H54 (cell line): ENCODE measurements at regions not wholly inside any gene's neighbourhood (a gene's known extent, or its start where the extent isn't known, plus 50 kb on each side); places are given as distances from the start of the nearest gene placed in this dataset.

ENCODE experiments used
- DNase-seq: peaks from one replicate; pipeline ENCODE4 v3.0.0; 2011; ENCODE audit warnings: low spot score, mixed read lengths; ENCODE audit not compliant: insufficient read length
- FAIRE-seq: peaks from 3 replicates; lab custom pipeline; 2011; peaks lifted over from hg19 to GRCh38; lab: Jason Lieb, UNC
- POLR2A ChIP-seq: IDR thresholded peaks from 2 replicates; pipeline ENCODE4 v1.6.1; 2011; ENCODE audit warnings: low read depth, mild to moderate bottlenecking, low read length

DNA sequence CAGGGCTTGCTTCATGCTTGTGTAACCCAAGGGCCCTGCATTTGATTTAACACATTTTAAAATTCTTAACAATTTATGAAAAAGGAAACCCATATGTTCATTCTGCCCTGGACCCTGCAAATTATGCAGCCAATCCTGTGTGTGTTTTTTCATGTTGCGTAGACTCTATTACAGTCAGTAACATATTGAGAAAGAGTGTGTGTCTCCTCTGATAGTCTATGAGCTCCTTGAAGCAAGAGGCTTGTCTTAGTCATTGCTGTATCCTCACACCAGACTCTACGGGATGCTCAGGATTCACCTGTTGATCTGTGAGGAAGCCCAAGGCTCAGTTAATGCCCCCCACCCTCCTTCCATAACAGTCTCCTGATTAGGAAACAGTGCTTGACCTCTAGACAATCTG lies 177.3 kb upstream of the DMAC1 start:
- DNase-seq, result no peak
- FAIRE-seq, result no peak
- TF ChIP-seq POLR2A, result no peak

DNA sequence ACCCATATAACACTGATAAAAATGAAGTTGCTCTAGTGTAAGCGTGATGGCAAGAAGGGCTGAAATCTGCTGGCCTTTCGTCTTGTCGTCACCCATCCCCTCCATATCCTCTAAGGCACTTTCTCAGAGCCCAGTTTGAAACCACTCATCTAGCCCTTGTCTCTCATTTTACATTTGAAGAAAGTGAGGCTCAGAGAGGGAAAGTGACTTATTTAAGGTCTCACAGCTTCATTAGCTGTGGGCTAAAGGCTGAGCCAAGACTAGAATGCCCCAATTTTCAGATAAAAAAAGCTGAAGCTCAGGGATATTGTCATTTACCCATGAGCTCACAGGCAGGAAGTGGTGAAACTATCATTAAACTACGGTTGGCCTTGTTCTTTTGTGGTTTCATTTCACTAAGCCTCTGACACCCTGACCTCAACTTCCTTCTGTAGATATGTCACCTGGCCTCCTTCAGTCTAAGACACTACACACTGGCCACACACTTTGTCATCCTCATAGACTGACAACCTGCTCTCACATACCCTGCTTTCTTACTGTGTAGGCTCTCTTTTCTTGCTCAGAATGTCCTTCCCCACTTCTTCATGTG lies 176.7 kb upstream of the DMAC1 start:
- DNase-seq (peak; percentile 6), FAIRE-seq (peak; percentile 50)

GRCh38 chr9:7975336-7975735 lies 175.8 kb upstream of the DMAC1 start:
- DNase-seq (no peak), FAIRE-seq (no peak)
- TF ChIP-seq POLR2A, result no peak

More for the DNA sequence above, 176.7 kb upstream of the DMAC1 start:
- no peak for TF ChIP-seq POLR2A

DNA sequence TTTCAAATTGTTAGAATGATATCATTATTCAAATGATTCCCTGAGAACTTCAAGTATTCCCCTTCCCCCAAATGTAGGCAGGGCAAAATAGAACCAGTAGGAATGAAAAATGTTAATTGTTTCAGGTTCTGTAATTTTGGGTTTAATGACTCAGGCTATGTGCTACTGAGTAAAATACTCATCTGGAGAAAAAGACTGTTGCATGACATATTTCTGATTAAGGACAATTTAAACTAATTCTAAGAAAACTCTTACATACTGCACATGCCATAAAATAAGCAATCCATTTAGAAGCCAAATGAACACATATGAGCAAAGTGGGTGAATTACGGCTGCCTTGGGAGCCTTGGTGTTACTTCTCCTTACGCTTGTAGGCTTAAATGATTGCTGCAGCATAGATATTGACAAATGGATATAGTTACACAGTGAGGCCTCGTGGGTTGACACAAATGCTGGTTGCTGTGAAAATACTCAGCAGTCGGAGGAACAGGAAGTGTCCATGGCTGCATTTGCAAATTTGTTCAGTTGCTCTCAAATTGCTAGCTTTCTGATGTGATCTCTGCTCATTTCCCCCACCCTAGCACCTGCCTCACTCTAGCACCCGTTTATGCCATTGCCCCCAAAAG lies 174.9 kb upstream of the DMAC1 start:
- FAIRE-seq, result no peak
- no peak for DNase-seq

DNA sequence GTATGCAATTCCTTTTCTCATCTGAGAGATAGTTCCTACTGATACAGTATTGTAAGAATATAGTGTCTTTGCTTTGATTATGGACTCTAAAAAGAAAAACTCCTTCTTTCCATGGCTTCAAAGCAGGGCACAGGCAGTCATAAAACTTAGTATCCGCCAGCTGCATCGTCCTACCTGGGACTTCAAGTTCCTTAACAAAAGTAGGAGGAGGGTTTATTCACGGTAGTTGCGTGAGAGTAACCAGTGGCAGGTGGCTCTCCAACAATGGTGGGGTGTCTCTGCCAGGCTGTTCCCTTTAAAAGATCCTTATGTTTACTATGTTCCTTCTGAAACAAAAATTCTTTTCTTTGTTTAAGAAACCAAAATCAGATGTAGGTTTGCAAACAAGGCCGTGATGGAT lies 173.5 kb upstream of the DMAC1 start:
- DNase-seq, result no peak
- TF ChIP-seq POLR2A, result no peak
- FAIRE-seq, result no peak

More for the DNA sequence above, 174.9 kb upstream of the DMAC1 start:
- TF ChIP-seq POLR2A, result no peak

DNA sequence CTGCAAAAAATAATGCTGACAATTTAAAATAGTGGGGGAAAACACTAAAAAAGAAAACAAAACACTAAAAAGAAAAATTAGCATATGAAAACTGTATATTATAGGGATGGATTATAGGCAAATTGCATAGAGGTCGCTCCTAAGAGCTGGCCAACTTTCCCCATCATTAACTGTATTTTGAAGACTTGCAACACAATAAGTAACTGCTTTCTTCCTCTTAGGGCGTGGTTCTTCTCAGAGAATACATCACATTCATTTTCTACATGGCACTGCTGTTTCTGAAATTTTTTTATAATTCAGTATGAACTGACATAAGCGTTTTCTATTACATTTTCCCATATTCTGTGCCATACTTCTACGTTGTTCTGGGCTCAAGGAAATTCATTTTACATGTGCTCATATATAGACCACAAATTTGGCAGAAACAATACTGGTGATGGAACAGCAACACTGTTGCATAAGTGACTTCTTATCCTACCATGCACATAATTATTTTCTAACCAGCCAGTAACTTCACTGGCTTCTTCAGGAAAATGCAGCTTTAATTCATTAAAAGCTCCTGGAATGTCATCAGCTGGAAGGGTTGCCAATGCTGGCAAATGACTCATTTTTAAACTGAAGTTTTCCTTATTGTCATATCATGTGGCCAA lies 171.2 kb upstream of the DMAC1 start:
- no peak for DNase-seq
- no peak for TF ChIP-seq POLR2A
- no peak for FAIRE-seq

DNA sequence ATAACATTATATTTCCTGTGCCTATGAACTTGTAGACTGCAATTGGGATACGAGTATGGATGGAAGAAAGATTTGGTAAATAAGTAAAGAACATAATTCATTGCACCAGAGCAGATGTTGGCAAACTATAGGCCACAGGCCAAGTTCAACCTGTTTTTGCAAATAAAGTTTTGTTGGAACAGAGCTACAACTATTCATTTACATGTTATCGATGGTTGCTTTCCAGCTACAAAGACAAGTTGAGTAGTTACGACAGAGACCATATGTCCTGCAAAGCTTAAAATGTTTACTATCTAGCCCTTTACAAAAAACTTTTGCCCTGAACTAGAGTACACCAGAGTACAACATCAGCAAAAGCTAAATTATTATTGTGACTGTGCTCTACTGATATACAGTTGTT lies 169.1 kb upstream of the DMAC1 start:
- FAIRE-seq (no peak), DNase-seq (no peak)
- no peak for TF ChIP-seq POLR2A

DNA sequence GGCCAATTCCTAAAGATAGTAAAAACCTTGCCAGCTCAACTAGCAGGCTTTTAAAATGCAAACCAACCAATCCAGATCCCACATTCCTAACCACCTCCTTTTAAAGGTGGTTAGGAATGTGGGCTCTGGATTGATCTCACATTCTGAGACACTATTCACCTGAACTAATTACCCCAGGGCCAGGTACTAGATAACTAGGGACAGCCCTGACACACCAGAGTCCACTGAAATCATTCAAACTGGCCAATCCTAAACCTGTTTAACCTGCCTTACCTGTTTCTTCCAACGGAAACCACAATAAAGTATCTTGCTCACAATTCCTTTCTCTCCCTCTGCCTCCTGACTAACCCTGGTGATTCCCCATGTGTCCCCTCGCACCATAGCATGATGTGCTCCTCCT lies 168.3 kb upstream of the DMAC1 start:
- TF ChIP-seq POLR2A, result no peak
- DNase-seq (no peak), FAIRE-seq (no peak)

- no peak for DNase-seq
- FAIRE-seq, result no peak
- TF ChIP-seq POLR2A, result no peak
These were observed 167.7 kb upstream of the DMAC1 start for GRCh38 chr9:7967093-7967827.

DNA sequence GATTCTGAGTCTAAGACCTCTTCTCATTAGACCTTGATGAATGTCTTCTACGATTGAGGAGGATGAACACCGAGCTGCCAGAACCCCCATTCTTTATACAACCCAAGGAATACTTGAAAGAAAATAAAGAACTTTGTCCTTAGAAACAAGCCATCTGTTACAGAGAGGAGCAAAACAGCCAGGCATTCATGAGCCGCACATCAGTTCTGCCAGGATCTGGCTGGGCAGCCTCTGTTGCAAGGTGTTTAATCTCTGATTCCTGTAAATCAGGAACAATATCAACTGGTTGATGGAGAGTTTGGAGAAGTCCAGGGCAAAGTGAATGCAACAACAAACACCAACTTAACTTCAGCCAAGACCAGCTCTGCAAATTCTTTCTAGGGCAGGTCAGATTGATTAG lies 165.5 kb upstream of the DMAC1 start:
- DNase-seq, result no peak
- TF ChIP-seq POLR2A, result no peak
- FAIRE-seq, result no peak

GRCh38 chr9:7963026-7963425 lies 163.4 kb upstream of the DMAC1 start:
- FAIRE-seq (peak; percentile 38), DNase-seq (no peak)
- no peak for TF ChIP-seq POLR2A

DNA sequence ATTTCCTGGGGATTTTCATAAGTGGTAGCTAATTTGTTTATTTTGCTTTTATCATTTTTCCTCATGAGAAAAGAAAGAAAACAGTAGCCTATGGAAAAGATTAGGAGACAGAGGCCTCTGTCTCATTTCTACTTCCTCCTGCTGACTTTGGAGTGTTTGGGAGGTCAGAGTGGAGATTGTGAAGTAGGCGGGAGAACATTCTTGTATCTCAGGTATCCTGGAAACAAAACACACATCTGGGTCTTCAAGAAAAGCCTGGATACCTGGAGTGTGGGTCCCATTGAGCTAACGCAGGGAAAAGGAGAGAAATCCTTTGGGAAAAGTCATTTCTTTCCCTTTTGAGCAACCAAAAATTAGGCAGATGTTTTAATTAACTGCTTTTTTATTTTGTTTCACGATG lies 161.5 kb upstream of the DMAC1 start:
- FAIRE-seq (no peak), DNase-seq (no peak)
- TF ChIP-seq POLR2A, result no peak

GRCh38 chr9:7960320-7961050 lies 160.9 kb upstream of the DMAC1 start:
- FAIRE-seq, result no peak
- DNase-seq, result no peak
- TF ChIP-seq POLR2A, result no peak
